Sigmoid colon (tissue), 4 donors: ENCODE measurements at regions not wholly inside any gene's neighbourhood (a gene's known extent, or its start where the extent isn't known, plus 50 kb on each side); places are given as distances from the start of the nearest gene placed in this dataset.

Source experiments
- CTCF ChIP-seq, 4 experiments: fragments of 450-650 bp in 3 of 4; fragments of 200-600 bp in 1 of 4; IDR thresholded peaks; one replicate each; pipeline ENCODE4 v1.5.1; 2016 to 2019; ENCODE audit warnings: antibody characterized with exemption in 4 of 4, mild to moderate bottlenecking in 3 of 4, moderate library complexity in 2 of 4
- POLR2A ChIP-seq, 2 donors: fragments of 450-650 bp; IDR thresholded peaks; one replicate each; pipeline ENCODE4 v1.6.1; 2016; ENCODE audit warnings: antibody characterized with exemption in 2 of 2, mild to moderate bottlenecking in 2 of 2, moderate library complexity in 2 of 2
- POLR2AphosphoS5 ChIP-seq, 4 donors: sonication (generic); formaldehyde crosslinking; IDR thresholded peaks; one replicate each; pipeline ENCODE4 v1.6.1; 2017; ENCODE audit warnings: antibody characterized with exemption in 4 of 4

- no peak for TF ChIP-seq CTCF (IDR thresholded peaks at IDR 0.05)
- no peak for TF ChIP-seq POLR2A (IDR thresholded peaks at IDR 0.05)
- no peak for TF ChIP-seq POLR2AphosphoS5 (IDR thresholded peaks at IDR 0.05)
These were observed 318.8 kb upstream of the CDH10 start for GRCh38 chr5:24963611-24964010.
